HCT116 (cell line): ENCODE measurements at regions not wholly inside any gene's neighbourhood (a gene's known extent, or its start where the extent isn't known, plus 50 kb on each side); places are given as distances from the start of the nearest gene placed in this dataset.

Source experiments
- ATAC-seq: fragments of 200-7000 bp; cut with Tn5 transposase; 2 replicates; pipeline ENCODE4 v1.9.1; 2020; ENCODE audit warnings: mild to moderate bottlenecking, moderate library complexity
- BruUV-seq: library from RNA; stranded (reverse); fragments of 400-500 nt; replicated peaks from 2 replicates; lab custom pipeline; 2021; lab: Mats Ljungman, UMichigan
- CTCF ChIA-PET: fragments of 300-600 bp; sonication (Branson Sonifier 250); formaldehyde crosslinking; loops from one replicate; lab custom pipeline; 2021; ENCODE audit warnings: antibody characterized with exemption; lab: Charles Lee
- POLR2A ChIA-PET: fragments of 300-600, 350-600 bp; sonication (Branson Sonifier 250); formaldehyde crosslinking; loops from one replicate; lab custom pipeline; 2021; ENCODE audit warnings: antibody characterized with exemption; lab: Charles Lee
- RAD21 ChIA-PET, 2 experiments: fragments of 300-600 bp; sonication (Branson Sonifier 250); formaldehyde crosslinking; loops; one replicate each; lab custom pipeline; 2023; ENCODE audit warnings: low total read pairs in 2 of 2; ENCODE audit not compliant: uncharacterized antibody in 2 of 2, unreplicated experiment in 2 of 2, low non-redundant PET in 1 of 2; lab: Charles Lee
- DNase-seq: peaks from one replicate; pipeline ENCODE4 v3.0.0-alpha.2; 2010; ENCODE audit warnings: low read depth, low spot score
- H2AFZ ChIP-seq: fragments of 200-600 bp; shearing (Covaris generic), sonication (generic); 2 replicates; pipeline ENCODE4 v1.6.1; 2017; ENCODE audit warnings: low read depth, mixed run types, mixed read lengths, antibody characterized with exemption, low read length; ENCODE audit not compliant: poor library complexity, severe bottlenecking
- H3K27ac ChIP-seq: 2 replicates; pipeline ENCODE4 v1.5.1; 2012; ENCODE audit warnings: low read depth, low read length
- H3K27me3 ChIP-seq: fragments of 200-600 bp; sonication (generic); 2 replicates; pipeline ENCODE4 v1.6.1; 2016; ENCODE audit warnings: mixed run types, low read length, mixed read lengths; ENCODE audit not compliant: insufficient read depth
- H3K36me3 ChIP-seq, 2 experiments: fragments of 200-500 bp in 1 of 2; fragments of 200-600 bp in 1 of 2; sonication (Bioruptor generic) in 1 of 2; sonication (generic) in 1 of 2; 2 replicates each; pipeline versions ENCODE4 v1.5.1 to v1.6.1; 2014 to 2016; ENCODE audit warnings: low read length in 2 of 2, inconsistent platforms in 1 of 2, mixed read lengths in 1 of 2, mixed run types in 1 of 2; ENCODE audit not compliant: insufficient read depth in 2 of 2, control insufficient read depth in 1 of 2
- H3K4me1 ChIP-seq, 2 experiments: fragments of 200-600 bp in 1 of 2; sonication (generic) in 1 of 2; 2 replicates each; pipeline versions ENCODE4 v1.5.1 to v1.6.1; 2012 to 2017; ENCODE audit warnings: low read length in 2 of 2, inconsistent platforms in 1 of 2, mild to moderate bottlenecking in 1 of 2, mixed read lengths in 1 of 2, mixed run types in 1 of 2, moderate library complexity in 1 of 2; ENCODE audit not compliant: insufficient read depth in 2 of 2, control insufficient read depth in 1 of 2
- H3K4me2 ChIP-seq: fragments of 200-600 bp; sonication (generic); 2 replicates; pipeline ENCODE4 v1.6.1; 2017; ENCODE audit warnings: mixed run types, low read length, mixed read lengths
- H3K4me3 ChIP-seq, 2 experiments: fragments of 200-600 bp in 1 of 2; sonication (generic) in 1 of 2; replicated peaks in 1 of 2; 2 replicates each; pipeline ENCODE4 v1.5.1; 2011 to 2016; ENCODE audit warnings: low read length in 2 of 2, control low read depth in 1 of 2, low read depth in 1 of 2, mild to moderate bottlenecking in 1 of 2, mixed read lengths in 1 of 2, mixed run types in 1 of 2
- H3K79me2 ChIP-seq: fragments of 200-600 bp; sonication (generic); 2 replicates; pipeline ENCODE4 v1.6.1; 2017; ENCODE audit warnings: mild to moderate bottlenecking, mixed run types, low read length, moderate library complexity, mixed read lengths; ENCODE audit not compliant: insufficient read depth
- H3K9ac ChIP-seq: fragments of 200-600 bp; sonication (generic); 2 replicates; pipeline ENCODE4 v1.6.1; 2016; ENCODE audit warnings: low read length, mixed read lengths
- H3K9me2 ChIP-seq: fragments of 200-600 bp; sonication (generic), shearing (Covaris generic); 2 replicates; pipeline ENCODE4 v1.6.1; 2017; ENCODE audit warnings: mixed run types, mild to moderate bottlenecking, moderate library complexity; ENCODE audit not compliant: insufficient read depth
- H3K9me3 ChIP-seq, 2 experiments: fragments of 200-500 bp in 1 of 2; fragments of 200-600 bp in 1 of 2; sonication (Bioruptor generic) in 1 of 2; sonication (generic) in 1 of 2; 2 replicates each; pipeline ENCODE4 v1.6.1; 2014 to 2017; ENCODE audit warnings: low read length in 2 of 2, mixed read lengths in 2 of 2, inconsistent platforms in 1 of 2, low read depth in 1 of 2, mild to moderate bottlenecking in 1 of 2, mixed run types in 1 of 2, moderate library complexity in 1 of 2; ENCODE audit not compliant: control insufficient read depth in 1 of 2, insufficient read depth in 1 of 2
- H4K20me1 ChIP-seq: fragments of 200-600 bp; sonication (generic), shearing (Covaris generic); 2 replicates; pipeline ENCODE4 v1.6.1; 2017; ENCODE audit warnings: mixed run types, mild to moderate bottlenecking, moderate library complexity; ENCODE audit not compliant: insufficient read depth
- CBX3 ChIP-seq: IDR thresholded peaks from 2 replicates; pipeline ENCODE4 v1.6.1; 2012; ENCODE audit warnings: low read depth
- EGR1 ChIP-seq: IDR thresholded peaks from 2 replicates; pipeline ENCODE4 v1.6.1; 2012; ENCODE audit warnings: low read depth
- ELF1 ChIP-seq: IDR thresholded peaks from 2 replicates; pipeline ENCODE4 v1.6.1; 2012; ENCODE audit warnings: low read depth, borderline replicate concordance
- EZH2 ChIP-seq: fragments of 200-600 bp; sonication (generic); IDR thresholded peaks from 2 replicates; pipeline ENCODE4 v1.6.1; 2017; ENCODE audit warnings: antibody characterized with exemption, mixed run types
- FOSL1 ChIP-seq: IDR thresholded peaks from 2 replicates; pipeline ENCODE4 v1.6.1; 2012; ENCODE audit warnings: low read depth
- JUND ChIP-seq: IDR thresholded peaks from 2 replicates; pipeline ENCODE4 v1.6.1; 2012
- POLR2A ChIP-seq: IDR thresholded peaks from 2 replicates; pipeline ENCODE4 v1.7.0; 2011; ENCODE audit warnings: borderline replicate concordance; ENCODE audit not compliant: insufficient read depth, insufficient read length; ENCODE audit errors: extremely low read depth
- POLR2AphosphoS5 ChIP-seq: IDR thresholded peaks from 2 replicates; pipeline ENCODE4 v1.6.1; 2011; ENCODE audit warnings: mild to moderate bottlenecking, low read depth, low read length, moderate library complexity
- SP1 ChIP-seq: IDR thresholded peaks from 2 replicates; pipeline ENCODE4 v1.6.1; 2012; ENCODE audit warnings: low read depth
- SRF ChIP-seq: IDR thresholded peaks from 2 replicates; pipeline ENCODE4 v1.6.1; 2012; ENCODE audit warnings: low read depth
- YY1 ChIP-seq: IDR thresholded peaks from 2 replicates; pipeline ENCODE4 v1.6.1; 2011; ENCODE audit warnings: low read length, low read depth, moderate library complexity, mild to moderate bottlenecking; ENCODE audit not compliant: insufficient replicate concordance; ENCODE audit errors: extremely low read depth
- ZFX ChIP-seq: fragments of 450-650 bp; IDR thresholded peaks from 2 replicates; pipeline ENCODE4 v1.6.1; 2017
- ZNF274 ChIP-seq: fragments of 200-500 bp; sonication (Bioruptor generic); IDR thresholded peaks from 2 replicates; pipeline ENCODE4 v1.6.1; 2014; ENCODE audit warnings: mild to moderate bottlenecking, low read depth, low read length, inconsistent platforms
- intact Hi-C: fragments of 100-400 bp; cut with micrococcal nuclease; formaldehyde crosslinking; loops from 2 replicates; pipeline ENCODE4 v1.10.0; 2022
- TF ChIP-seq, protein P1 (sequence below): IDR thresholded peaks from 2 replicates; pipeline ENCODE4 v1.6.1; 2012
- TF ChIP-seq, protein P2 (sequence below): IDR thresholded peaks from 2 replicates; pipeline ENCODE4 v1.6.1; 2011; ENCODE audit warnings: mild to moderate bottlenecking, low read length, moderate library complexity; ENCODE audit not compliant: insufficient replicate concordance; ENCODE audit errors: extremely low read depth
- TF ChIP-seq, protein P3 (sequence below): IDR thresholded peaks from 2 replicates; pipeline ENCODE4 v1.6.1; 2012
- TF ChIP-seq, protein P4 (sequence below): IDR thresholded peaks from 2 replicates; pipeline ENCODE4 v1.6.1; 2012; ENCODE audit warnings: low read depth
- TF ChIP-seq, protein P5 (sequence below), 3 experiments: fragments of 200-600 bp in 1 of 3; sonication (generic) in 1 of 3; IDR thresholded peaks in 2 of 3; conservative IDR thresholded peaks in 1 of 3; 2 replicates each; pipeline ENCODE4 v1.5.1; 2012 to 2017; ENCODE audit warnings: low read depth in 2 of 3, low read length in 2 of 3, antibody characterized with exemption in 1 of 3, borderline replicate concordance in 1 of 3, control low read depth in 1 of 3, mild to moderate bottlenecking in 1 of 3, mixed read lengths in 1 of 3, mixed run types in 1 of 3, moderate library complexity in 1 of 3; ENCODE audit not compliant: insufficient read depth in 1 of 3

DNA sequence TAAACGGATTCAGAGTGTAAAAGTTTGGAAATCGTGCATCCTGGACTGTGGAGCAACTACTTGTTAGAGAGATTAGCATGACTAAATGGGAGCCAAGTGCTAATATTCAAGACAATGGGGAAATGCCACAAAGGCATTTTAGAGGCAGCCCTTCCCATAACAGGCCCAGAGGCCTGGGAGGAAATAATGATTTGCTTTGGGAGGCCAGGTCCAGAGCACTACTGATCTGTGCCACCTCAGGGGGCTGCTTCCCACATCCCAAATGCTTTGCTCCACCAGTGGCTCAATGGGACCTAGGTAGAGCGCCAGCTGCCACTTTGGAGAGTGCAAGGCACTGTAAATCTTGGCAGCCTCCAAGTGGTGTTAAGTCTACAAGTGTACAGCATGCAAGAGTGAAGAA lies 91.9 kb upstream of the HSF2 start:
- no peak for TF ChIP-seq ELF1
- TF ChIP-seq, protein P1, sequence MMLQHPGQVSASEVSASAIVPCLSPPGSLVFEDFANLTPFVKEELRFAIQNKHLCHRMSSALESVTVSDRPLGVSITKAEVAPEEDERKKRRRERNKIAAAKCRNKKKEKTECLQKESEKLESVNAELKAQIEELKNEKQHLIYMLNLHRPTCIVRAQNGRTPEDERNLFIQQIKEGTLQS = no peak
- no peak for TF ChIP-seq YY1
- no peak for TF ChIP-seq EZH2
- no peak for TF ChIP-seq SP1
- no peak for TF ChIP-seq ZFX
- no peak for TF ChIP-seq ZNF274
- no peak for TF ChIP-seq POLR2AphosphoS5
- TF ChIP-seq, protein P2, sequence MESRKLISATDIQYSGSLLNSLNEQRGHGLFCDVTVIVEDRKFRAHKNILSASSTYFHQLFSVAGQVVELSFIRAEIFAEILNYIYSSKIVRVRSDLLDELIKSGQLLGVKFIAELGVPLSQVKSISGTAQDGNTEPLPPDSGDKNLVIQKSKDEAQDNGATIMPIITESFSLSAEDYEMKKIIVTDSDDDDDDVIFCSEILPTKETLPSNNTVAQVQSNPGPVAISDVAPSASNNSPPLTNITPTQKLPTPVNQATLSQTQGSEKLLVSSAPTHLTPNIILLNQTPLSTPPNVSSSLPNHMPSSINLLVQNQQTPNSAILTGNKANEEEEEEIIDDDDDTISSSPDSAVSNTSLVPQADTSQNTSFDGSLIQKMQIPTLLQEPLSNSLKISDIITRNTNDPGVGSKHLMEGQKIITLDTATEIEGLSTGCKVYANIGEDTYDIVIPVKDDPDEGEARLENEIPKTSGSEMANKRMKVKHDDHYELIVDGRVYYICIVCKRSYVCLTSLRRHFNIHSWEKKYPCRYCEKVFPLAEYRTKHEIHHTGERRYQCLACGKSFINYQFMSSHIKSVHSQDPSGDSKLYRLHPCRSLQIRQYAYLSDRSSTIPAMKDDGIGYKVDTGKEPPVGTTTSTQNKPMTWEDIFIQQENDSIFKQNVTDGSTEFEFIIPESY = no peak
- TF ChIP-seq POLR2A = no peak
- no peak for TF ChIP-seq EGR1
- TF ChIP-seq, protein P3, sequence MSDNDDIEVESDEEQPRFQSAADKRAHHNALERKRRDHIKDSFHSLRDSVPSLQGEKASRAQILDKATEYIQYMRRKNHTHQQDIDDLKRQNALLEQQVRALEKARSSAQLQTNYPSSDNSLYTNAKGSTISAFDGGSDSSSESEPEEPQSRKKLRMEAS = no peak
- TF ChIP-seq, protein P4, sequence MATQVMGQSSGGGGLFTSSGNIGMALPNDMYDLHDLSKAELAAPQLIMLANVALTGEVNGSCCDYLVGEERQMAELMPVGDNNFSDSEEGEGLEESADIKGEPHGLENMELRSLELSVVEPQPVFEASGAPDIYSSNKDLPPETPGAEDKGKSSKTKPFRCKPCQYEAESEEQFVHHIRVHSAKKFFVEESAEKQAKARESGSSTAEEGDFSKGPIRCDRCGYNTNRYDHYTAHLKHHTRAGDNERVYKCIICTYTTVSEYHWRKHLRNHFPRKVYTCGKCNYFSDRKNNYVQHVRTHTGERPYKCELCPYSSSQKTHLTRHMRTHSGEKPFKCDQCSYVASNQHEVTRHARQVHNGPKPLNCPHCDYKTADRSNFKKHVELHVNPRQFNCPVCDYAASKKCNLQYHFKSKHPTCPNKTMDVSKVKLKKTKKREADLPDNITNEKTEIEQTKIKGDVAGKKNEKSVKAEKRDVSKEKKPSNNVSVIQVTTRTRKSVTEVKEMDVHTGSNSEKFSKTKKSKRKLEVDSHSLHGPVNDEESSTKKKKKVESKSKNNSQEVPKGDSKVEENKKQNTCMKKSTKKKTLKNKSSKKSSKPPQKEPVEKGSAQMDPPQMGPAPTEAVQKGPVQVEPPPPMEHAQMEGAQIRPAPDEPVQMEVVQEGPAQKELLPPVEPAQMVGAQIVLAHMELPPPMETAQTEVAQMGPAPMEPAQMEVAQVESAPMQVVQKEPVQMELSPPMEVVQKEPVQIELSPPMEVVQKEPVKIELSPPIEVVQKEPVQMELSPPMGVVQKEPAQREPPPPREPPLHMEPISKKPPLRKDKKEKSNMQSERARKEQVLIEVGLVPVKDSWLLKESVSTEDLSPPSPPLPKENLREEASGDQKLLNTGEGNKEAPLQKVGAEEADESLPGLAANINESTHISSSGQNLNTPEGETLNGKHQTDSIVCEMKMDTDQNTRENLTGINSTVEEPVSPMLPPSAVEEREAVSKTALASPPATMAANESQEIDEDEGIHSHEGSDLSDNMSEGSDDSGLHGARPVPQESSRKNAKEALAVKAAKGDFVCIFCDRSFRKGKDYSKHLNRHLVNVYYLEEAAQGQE = no peak
- TF ChIP-seq CBX3 = no peak
- TF ChIP-seq FOSL1 = no peak
- no peak for TF ChIP-seq JUND
- no peak for TF ChIP-seq SRF
- TF ChIP-seq, protein P5, sequence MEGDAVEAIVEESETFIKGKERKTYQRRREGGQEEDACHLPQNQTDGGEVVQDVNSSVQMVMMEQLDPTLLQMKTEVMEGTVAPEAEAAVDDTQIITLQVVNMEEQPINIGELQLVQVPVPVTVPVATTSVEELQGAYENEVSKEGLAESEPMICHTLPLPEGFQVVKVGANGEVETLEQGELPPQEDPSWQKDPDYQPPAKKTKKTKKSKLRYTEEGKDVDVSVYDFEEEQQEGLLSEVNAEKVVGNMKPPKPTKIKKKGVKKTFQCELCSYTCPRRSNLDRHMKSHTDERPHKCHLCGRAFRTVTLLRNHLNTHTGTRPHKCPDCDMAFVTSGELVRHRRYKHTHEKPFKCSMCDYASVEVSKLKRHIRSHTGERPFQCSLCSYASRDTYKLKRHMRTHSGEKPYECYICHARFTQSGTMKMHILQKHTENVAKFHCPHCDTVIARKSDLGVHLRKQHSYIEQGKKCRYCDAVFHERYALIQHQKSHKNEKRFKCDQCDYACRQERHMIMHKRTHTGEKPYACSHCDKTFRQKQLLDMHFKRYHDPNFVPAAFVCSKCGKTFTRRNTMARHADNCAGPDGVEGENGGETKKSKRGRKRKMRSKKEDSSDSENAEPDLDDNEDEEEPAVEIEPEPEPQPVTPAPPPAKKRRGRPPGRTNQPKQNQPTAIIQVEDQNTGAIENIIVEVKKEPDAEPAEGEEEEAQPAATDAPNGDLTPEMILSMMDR (IDR thresholded peaks at IDR 0.05 in 2 of 3, conservative IDR thresholded peaks at IDR 0.05 in 1 of 3; ENCODE audit: borderline replicate concordance in 1 of 3, insufficient read depth in 1 of 3, low read depth in 2 of 3, low read length in 2 of 3) = no peak
- H3K9me2 ChIP-seq = no peaks in the 10 kb centered on the region
- ChIA-PET CTCF (no interaction called here), RAD21 (no interaction called here), POLR2A (no interaction called here)
- no peak overlapping the region for H3K27ac ChIP-seq
- H3K79me2 ChIP-seq = no peaks in the 10 kb centered on the region
- H3K9me3 ChIP-seq = no peaks in the 10 kb centered on the region
- H2AFZ ChIP-seq = no peak overlapping the region
- H3K4me1 ChIP-seq = no peaks in the 10 kb centered on the region
- ATAC-seq = no peak
- H3K36me3 ChIP-seq = no peaks in the 10 kb centered on the region
- no peaks in the 10 kb centered on the region for H4K20me1 ChIP-seq
- no peak overlapping the region for H3K9ac ChIP-seq
- no peaks in the 10 kb centered on the region for H3K27me3 ChIP-seq
- H3K4me3 ChIP-seq = no peak overlapping the region
- no peak overlapping the region for H3K4me2 ChIP-seq
- BruUV-seq = no TSS peak
- intact Hi-C loops = no loop called here
- no peak for DNase-seq
